Breast epithelium (tissue), 4 donors: ENCODE measurements at regions not wholly inside any gene's neighbourhood (a gene's known extent, or its start where the extent isn't known, plus 50 kb on each side); places are given as distances from the start of the nearest gene placed in this dataset.

Experiments
- DNase-seq, 2 donors: peaks; one replicate each; pipeline ENCODE4 v3.0.0-alpha.2; 2019; ENCODE audit warnings: low spot score in 2 of 2
- H3K27ac ChIP-seq, 2 donors: fragments of 200-600 bp; sonication (generic) in 1 of 2; one replicate each; pipeline ENCODE4 v1.5.1; 2016 to 2019; ENCODE audit warnings: mild to moderate bottlenecking in 1 of 2
- H3K27me3 ChIP-seq, 2 donors: fragments of 200-600 bp; sonication (generic) in 1 of 2; one replicate each; pipeline versions ENCODE4 v1.5.1 to v1.6.0; 2017 to 2019; ENCODE audit warnings: control low read depth in 1 of 2, mild to moderate bottlenecking in 1 of 2
- H3K36me3 ChIP-seq: fragments of 200-600 bp; one replicate; pipeline ENCODE4 v1.5.1; 2019
- H3K4me1 ChIP-seq, 2 donors: fragments of 200-600 bp; sonication (generic); one replicate each; pipeline ENCODE4 v1.5.1; 2016 to 2019; ENCODE audit warnings: control low read depth in 1 of 2
- H3K4me3 ChIP-seq, 3 donors: fragments of 200-600 bp; sonication (generic); 1 replicate in 2 of 3; 2 replicates in 1 of 3; pipeline ENCODE4 v1.5.1; 2016 to 2019; ENCODE audit warnings: mild to moderate bottlenecking in 3 of 3, moderate library complexity in 2 of 3
- H3K9me3 ChIP-seq, 2 donors: fragments of 200-600 bp; sonication (generic) in 1 of 2; one replicate each; pipeline ENCODE4 v1.5.1; 2016 to 2019; ENCODE audit warnings: control low read depth in 1 of 2
- CTCF ChIP-seq, 3 donors: fragments of 450-650 bp; IDR thresholded peaks; one replicate each; pipeline ENCODE4 v1.5.1; 2016 to 2017; ENCODE audit warnings: antibody characterized with exemption in 3 of 3, mild to moderate bottlenecking in 3 of 3, moderate library complexity in 3 of 3
- POLR2A ChIP-seq: fragments of 450-650 bp; IDR thresholded peaks from one replicate; pipeline ENCODE4 v1.6.1; 2016; ENCODE audit warnings: antibody characterized with exemption, mild to moderate bottlenecking, moderate library complexity
- POLR2AphosphoS5 ChIP-seq, 3 donors: sonication (generic); formaldehyde crosslinking; IDR thresholded peaks; one replicate each; pipeline ENCODE4 v1.6.1; 2017; ENCODE audit warnings: antibody characterized with exemption in 3 of 3
- intact Hi-C: fragments of 100-400 bp; cut with DNase I; formaldehyde crosslinking; loops from one replicate; pipeline ENCODE4 v1.15.1; 2023; ENCODE audit warnings: low total_unique reads

- Histone ChIP-seq H3K27ac (no peak overlapping the region), H3K27me3 (no peaks in the 10 kb centered on the region), H3K4me1 (no peaks in the 10 kb centered on the region), H3K4me3 (no peak overlapping the region), H3K36me3 (no peaks in the 10 kb centered on the region), H3K9me3 (peaks cover 0 to 10% of the 10 kb centered on the region in 2 donors)
- no peak for DNase-seq
- intact Hi-C loops: no loop called here
- TF ChIP-seq CTCF (IDR thresholded peaks at IDR 0.05) (no peak), POLR2AphosphoS5 (IDR thresholded peaks at IDR 0.05) (no peak), POLR2A (no peak)
These were observed 1140.8 kb upstream of the AUTS2 start for GRCh38 chr7:68457481-68457880.

GRCh38 chr7:68458010-68458908, 1140.0 kb upstream of the AUTS2 start:
- peaks cover 0 to 10% of the 10 kb centered on the region in 2 donors for H3K9me3 ChIP-seq
- intact Hi-C loops: no loop called here

GRCh38 chr7:68461430-68461829, 1136.8 kb upstream of the AUTS2 start:
- no peak overlapping the region for H3K4me3 ChIP-seq
- peaks cover 0 to 10% of the 10 kb centered on the region in 2 donors for H3K9me3 ChIP-seq
- no peaks in the 10 kb centered on the region for H3K36me3 ChIP-seq
- no peaks in the 10 kb centered on the region for H3K4me1 ChIP-seq
- no peak for DNase-seq
- intact Hi-C loops: no loop called here
- H3K27me3 ChIP-seq: no peaks in the 10 kb centered on the region
- TF ChIP-seq POLR2A (no peak), CTCF (IDR thresholded peaks at IDR 0.05) (no peak), POLR2AphosphoS5 (IDR thresholded peaks at IDR 0.05) (no peak)
- H3K27ac ChIP-seq: no peak overlapping the region

More at GRCh38 chr7:68458010-68458908, 1140.0 kb upstream of the AUTS2 start:
- Histone ChIP-seq H3K4me3 (no peak overlapping the region), H3K27ac (no peak overlapping the region), H3K4me1 (no peaks in the 10 kb centered on the region), H3K27me3 (no peaks in the 10 kb centered on the region), H3K36me3 (no peaks in the 10 kb centered on the region)
- TF ChIP-seq CTCF (IDR thresholded peaks at IDR 0.05): no peak
- TF ChIP-seq POLR2AphosphoS5 (IDR thresholded peaks at IDR 0.05): no peak
- TF ChIP-seq POLR2A: no peak
- DNase-seq: no peak

- TF ChIP-seq POLR2A (no peak), CTCF (IDR thresholded peaks at IDR 0.05) (no peak), POLR2AphosphoS5 (IDR thresholded peaks at IDR 0.05) (no peak)
- Histone ChIP-seq H3K4me3 (peak overlapping the region in 2 of 3 donors; percentile 9 to 33), H3K27me3 (no peaks in the 10 kb centered on the region), H3K27ac (no peak overlapping the region), H3K9me3 (no peaks in the 10 kb centered on the region), H3K4me1 (no peaks in the 10 kb centered on the region), H3K36me3 (no peaks in the 10 kb centered on the region)
- DNase-seq: no peak
- intact Hi-C loops: no loop called here
These were observed 1127.3 kb upstream of the AUTS2 start for GRCh38 chr7:68470836-68471435.

GRCh38 chr7:68472688-68473087, 1125.6 kb upstream of the AUTS2 start:
- Histone ChIP-seq H3K27ac (no peak overlapping the region), H3K27me3 (no peaks in the 10 kb centered on the region), H3K4me1 (no peaks in the 10 kb centered on the region), H3K9me3 (no peaks in the 10 kb centered on the region), H3K4me3 (no peak overlapping the region), H3K36me3 (no peaks in the 10 kb centered on the region)
- intact Hi-C loops: no loop called here
- TF ChIP-seq POLR2AphosphoS5 (IDR thresholded peaks at IDR 0.05) (no peak), POLR2A (no peak), CTCF (IDR thresholded peaks at IDR 0.05) (no peak)
- DNase-seq: no peak
